ENCODE measurements at regions not wholly inside any gene's neighbourhood (a gene's known extent, or its start where the extent isn't known, plus 50 kb on each side); places are given as distances from the start of the nearest gene placed in this dataset.

- DNase-seq: no peak
- Histone ChIP-seq H3K27me3 (ENCODE audit: insufficient read depth, low read length) (peaks cover 5% of the 10 kb centered on the region), H3K4me3 (ENCODE audit: low read length in 2 of 2) (no peak overlapping the region), H3K4me1 (ENCODE audit: insufficient read depth, low read length) (no peaks in the 10 kb centered on the region), H3K36me3 (ENCODE audit: insufficient read depth, low read length) (no peaks in the 10 kb centered on the region), H3K9me3 (ENCODE audit: control insufficient read depth in 1 of 2, low read length in 2 of 2) (no peaks in the 10 kb centered on the region), H3K27ac (ENCODE audit: low read depth, low read length) (no peak overlapping the region)
- ChIA-PET POLR2A (ENCODE audit: partially characterized antibody) (no interaction called here), CTCF (ENCODE audit: partially characterized antibody) (interaction anchor here (1.3 kb wide), 1 partner anchor 230 kb away, joined by 3 read pairs; no protein-coding TSS in a partner anchor)
- Mint-ChIP-seq H3K9me3 (peaks cover 0 to 6% (median 0%) of the 10 kb centered on the region in 8 donors), H3K4me3 (no peak overlapping the region), H3K27me3 (peaks cover 9% of the 10 kb centered on the region in 2 donors), H3K36me3 (no peaks in the 10 kb centered on the region), H3K4me1 (no peaks in the 10 kb centered on the region), H3K27ac (no peak overlapping the region)
- intact Hi-C loops (cut with micrococcal nuclease): no loop called here
Measured at GRCh38 chr1:231478019-231478785, 50.3 kb upstream of the TSNAX start.
